Astrocyte of the spinal cord (primary cell): ENCODE measurements at regions not wholly inside any gene's neighbourhood (a gene's known extent, or its start where the extent isn't known, plus 50 kb on each side); places are given as distances from the start of the nearest gene placed in this dataset.

ENCODE experiments used
- DNase-seq: peaks from one replicate; pipeline ENCODE4 v3.0.0; 2011; ENCODE audit warnings: low read depth, low spot score
- H3K4me3 ChIP-seq: 2 replicates; pipeline ENCODE4 v1.5.1; 2011; ENCODE audit warnings: low read depth, mild to moderate bottlenecking, low read length, moderate library complexity
- CTCF ChIP-seq: IDR thresholded peaks from 2 replicates; pipeline ENCODE4 v1.5.1; 2012; ENCODE audit warnings: low read depth, mild to moderate bottlenecking, low read length, inconsistent platforms
- in situ Hi-C: cut with HindIII; loops from 2 replicates; pipeline ENCODE4 v1.10.0; 2017; ENCODE audit warnings: low sequenced_read_pairs

- no peak overlapping the region for H3K4me3 ChIP-seq
- no peak for TF ChIP-seq CTCF
- in situ Hi-C loops, result no loop called here
- no peak for DNase-seq
These were observed 171.4 kb downstream of the BMP7 start for GRCh38 chr20:57094991-57095390.

DNA sequence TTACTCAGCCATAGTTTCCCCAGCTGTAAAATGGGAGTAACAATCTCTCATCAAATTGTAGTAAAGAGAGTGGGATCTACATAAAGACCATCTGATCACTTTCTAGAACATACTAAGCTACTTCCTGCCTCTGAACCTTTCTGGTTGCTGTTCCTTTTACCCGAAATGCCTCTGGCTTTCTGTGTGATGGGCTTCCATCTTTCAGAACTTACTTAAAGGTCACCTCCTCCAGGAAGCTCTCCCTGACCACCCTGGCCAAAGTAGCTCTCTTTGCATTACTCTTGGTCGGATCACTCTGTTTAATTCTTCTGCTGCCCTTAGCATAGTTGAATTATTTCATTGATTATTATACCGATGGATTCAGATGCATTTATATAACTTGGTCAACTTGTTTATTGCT is 171.0 kb downstream of the BMP7 start:
- no peak overlapping the region for H3K4me3 ChIP-seq
- no peak for DNase-seq
- in situ Hi-C loops, result no loop called here
- no peak for TF ChIP-seq CTCF

GRCh38 chr20:57097245-57097915 is 169.1 kb downstream of the BMP7 start:
- no peak for TF ChIP-seq CTCF
- in situ Hi-C loops, result no loop called here
- no peak for DNase-seq
- no peak overlapping the region for H3K4me3 ChIP-seq

- no peak overlapping the region for H3K4me3 ChIP-seq
- TF ChIP-seq CTCF, result no peak
- no peak for DNase-seq
- in situ Hi-C loops, result no loop called here
These were observed 164.3 kb downstream of the BMP7 start for GRCh38 chr20:57102160-57102559.

DNA sequence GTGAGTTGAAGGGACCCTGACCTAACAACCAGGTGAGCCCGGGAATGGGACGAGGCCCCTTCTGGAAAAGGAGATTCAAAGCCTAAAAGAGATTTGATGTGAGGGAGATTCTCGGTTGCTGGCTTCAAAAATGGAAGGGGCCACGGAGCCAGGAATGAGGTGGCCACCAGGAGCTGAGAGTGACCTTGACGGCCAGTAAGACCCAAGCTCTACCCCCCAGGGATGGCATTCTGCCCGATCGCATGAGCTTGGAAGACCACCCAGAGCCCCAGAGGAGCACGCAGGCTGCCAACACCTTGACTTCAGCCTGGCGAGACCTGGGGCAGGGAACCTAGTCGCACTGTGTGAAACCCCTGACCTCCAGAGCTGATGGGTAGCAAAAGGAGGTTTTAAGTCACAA is 163.9 kb downstream of the BMP7 start:
- in situ Hi-C loops, result no loop called here
- TF ChIP-seq CTCF, result no peak
- no peak for DNase-seq
- H3K4me3 ChIP-seq, result no peak overlapping the region

GRCh38 chr20:57103146-57103800 is 163.2 kb downstream of the BMP7 start:
- no peak overlapping the region for H3K4me3 ChIP-seq
- in situ Hi-C loops, result no loop called here
- no peak for DNase-seq
- no peak for TF ChIP-seq CTCF
